Activated CD8-positive, alpha-beta memory T cell treated with anti-CD3 and anti-CD28 coated beads for 36 hours (primary cell): ENCODE measurements at regions not wholly inside any gene's neighbourhood (a gene's known extent, or its start where the extent isn't known, plus 50 kb on each side); places are given as distances from the start of the nearest gene placed in this dataset.

ENCODE experiments used
- CTCF ChIA-PET: fragments of 350-600 bp; sonication (Branson Sonifier 250); formaldehyde crosslinking; loops from one replicate; lab custom pipeline; 2021; ENCODE audit warnings: antibody characterized with exemption; lab: Charles Lee
- POLR2A ChIA-PET: fragments of 350-600 bp; sonication (Branson Sonifier 250); formaldehyde crosslinking; loops from one replicate; lab custom pipeline; 2021; ENCODE audit warnings: antibody characterized with exemption; lab: Charles Lee

GRCh38 chr3:83122774-83123350 is 1361.4 kb upstream of the GBE1 start:
- POLR2A ChIA-PET: no interaction called here
- CTCF ChIA-PET: no interaction called here

GRCh38 chr3:83093222-83093572 is 1331.8 kb upstream of the GBE1 start:
- POLR2A ChIA-PET: no interaction called here
- CTCF ChIA-PET: no interaction called here

GRCh38 chr3:83092521-83093221 is 1331.2 kb upstream of the GBE1 start:
- POLR2A ChIA-PET: no interaction called here

GRCh38 chr3:83076041-83076440 is 1314.6 kb upstream of the GBE1 start:
- CTCF ChIA-PET: no interaction called here
- POLR2A ChIA-PET: no interaction called here

More at GRCh38 chr3:83092521-83093221, 1331.2 kb upstream of the GBE1 start:
- CTCF ChIA-PET: no interaction called here

- ChIA-PET POLR2A (no interaction called here), CTCF (no interaction called here)
Measured at GRCh38 chr3:83074485-83074884, 1313.0 kb upstream of the GBE1 start.

- CTCF ChIA-PET: no interaction called here
- POLR2A ChIA-PET: no interaction called here
Measured at GRCh38 chr3:83065851-83066460, 1304.5 kb upstream of the GBE1 start.

DNA sequence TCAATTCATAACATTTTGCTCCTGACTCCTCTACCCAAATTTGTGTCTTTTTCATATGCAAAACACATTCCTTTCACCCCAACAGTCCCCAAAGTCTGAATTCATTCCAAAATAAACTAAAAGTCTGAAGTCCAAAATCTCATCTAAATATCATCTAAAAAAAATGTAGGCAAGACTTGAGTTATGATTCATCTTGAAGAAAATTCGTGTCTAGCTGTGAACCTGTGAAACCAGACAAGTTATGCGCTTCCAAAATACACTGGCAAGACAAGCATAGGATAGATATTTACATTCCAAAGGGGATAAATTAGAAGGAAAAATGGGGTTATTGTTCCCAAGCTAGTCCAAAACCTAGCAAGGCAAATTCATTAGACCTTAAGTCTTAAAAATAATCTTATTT is 1302.0 kb upstream of the GBE1 start:
- ChIA-PET CTCF (no interaction called here), POLR2A (no interaction called here)

DNA sequence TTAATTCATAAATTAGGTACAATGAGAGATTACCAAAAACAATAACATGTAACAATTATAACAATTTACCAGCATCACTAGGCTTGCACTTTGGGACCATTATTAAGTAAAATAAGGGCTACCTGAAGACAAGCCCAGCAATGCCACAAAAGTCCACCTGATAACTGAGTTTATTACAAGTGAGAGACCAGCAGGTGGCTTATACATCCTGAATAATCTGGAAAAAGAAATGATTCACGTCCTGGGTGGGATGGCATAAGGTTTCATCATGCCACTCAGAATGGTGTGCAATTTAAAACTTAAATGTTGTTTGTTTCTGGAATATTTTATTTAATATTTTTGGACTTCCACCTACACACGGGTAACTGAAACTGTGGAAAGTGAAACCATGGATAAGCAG is 1287.1 kb upstream of the GBE1 start:
- CTCF ChIA-PET: no interaction called here
- POLR2A ChIA-PET: no interaction called here

- POLR2A ChIA-PET: no interaction called here
- CTCF ChIA-PET: no interaction called here
Measured at GRCh38 chr3:83039422-83039821, 1278.0 kb upstream of the GBE1 start.

DNA sequence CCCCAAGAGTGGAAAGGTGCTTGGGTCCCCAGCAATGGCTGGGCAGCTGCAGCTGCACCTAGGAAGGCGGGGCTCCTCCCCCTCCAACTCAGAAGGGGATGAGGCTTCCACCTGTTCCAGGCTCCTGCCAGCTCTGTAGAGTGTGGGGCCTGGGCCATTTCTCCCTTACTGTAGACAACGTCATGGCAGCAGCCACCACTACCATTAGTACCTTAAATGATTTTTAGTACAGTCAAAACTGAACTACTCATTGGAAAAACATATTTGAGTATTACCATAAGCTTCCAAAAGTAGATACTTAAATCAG is 1274.2 kb upstream of the GBE1 start:
- CTCF ChIA-PET: no interaction called here
- POLR2A ChIA-PET: no interaction called here

DNA sequence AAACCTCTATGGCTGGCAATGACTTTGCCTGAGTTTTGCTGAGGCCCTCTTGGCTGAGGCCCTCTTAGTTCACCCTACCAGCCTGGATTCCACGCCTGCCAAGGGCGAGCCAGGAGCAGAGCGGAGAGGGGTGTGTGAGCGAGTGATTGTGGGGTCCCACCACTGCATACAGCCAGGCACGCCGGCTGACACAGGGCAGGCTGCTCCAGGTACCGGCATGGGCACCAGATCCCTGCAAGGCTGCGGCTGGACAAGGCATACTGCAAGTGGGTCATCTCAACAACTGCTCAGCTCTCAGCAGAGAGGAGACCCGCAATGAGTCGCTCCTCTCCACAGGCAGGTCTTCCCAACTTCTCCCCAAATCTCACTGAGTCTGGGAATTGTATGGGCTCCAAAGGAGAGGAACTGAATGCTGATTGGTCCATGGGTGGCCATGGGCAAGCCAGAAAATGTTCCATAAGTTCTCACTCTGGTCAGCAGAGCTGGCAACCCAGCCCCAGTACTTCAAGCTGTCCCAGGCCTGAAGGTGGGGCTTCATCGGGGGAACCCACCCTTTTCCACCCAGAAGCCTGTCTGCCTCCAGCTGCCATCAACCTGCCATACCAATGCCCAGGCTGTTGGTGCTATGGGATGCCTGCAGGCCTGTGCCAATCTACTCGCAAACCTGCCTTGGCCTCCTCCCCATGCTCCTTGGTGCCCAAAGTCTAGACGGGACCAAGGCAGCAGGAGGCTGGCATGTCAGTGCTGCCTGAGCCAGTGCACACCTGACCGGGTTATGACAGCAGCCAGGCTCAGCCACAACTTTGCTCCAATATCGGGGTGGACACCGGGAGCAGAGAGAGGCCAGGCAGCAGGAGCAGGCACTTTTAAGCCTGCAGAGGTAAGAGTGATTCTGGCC is 1273.6 kb upstream of the GBE1 start:
- CTCF ChIA-PET: no interaction called here
- POLR2A ChIA-PET: no interaction called here

DNA sequence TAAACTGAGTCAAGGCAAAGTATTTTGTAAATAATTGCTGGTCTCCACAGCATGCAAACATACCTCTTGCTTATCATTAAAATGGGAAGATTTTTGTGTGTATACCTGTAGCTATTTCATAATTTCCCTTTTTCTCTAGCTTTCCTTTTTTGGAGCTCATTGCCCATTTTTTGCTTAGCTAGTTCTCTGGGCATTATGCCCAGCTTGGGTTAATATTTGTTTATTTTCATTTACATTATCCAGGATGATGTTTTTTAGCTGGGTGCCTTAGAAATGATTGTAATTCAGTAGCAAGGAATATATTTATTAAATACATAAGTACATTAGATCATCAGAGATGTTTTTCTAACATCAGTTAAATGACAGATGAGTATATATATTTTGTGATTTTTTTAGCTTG is 1271.7 kb upstream of the GBE1 start:
- CTCF ChIA-PET: no interaction called here

DNA sequence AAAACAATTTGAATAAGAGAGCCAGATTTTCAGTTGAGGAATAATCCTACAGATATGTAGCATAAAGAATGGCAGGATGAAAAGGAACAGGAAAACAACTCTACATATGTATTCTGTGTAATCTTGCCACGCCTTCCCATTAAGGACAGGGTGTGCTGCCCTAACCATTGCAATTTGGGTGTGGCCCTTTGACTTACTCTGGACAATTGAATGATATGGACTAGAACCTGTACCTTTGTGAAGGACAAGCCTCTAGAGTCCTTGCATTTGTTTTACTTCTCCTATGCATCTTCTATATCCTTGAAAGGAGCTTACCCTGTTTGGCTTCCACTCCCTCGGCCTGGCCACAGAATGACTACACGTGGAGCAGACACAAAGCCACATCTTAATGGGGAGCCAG is 1261.6 kb upstream of the GBE1 start:
- POLR2A ChIA-PET: no interaction called here

More for the DNA sequence above, 1271.7 kb upstream of the GBE1 start:
- POLR2A ChIA-PET: no interaction called here

DNA sequence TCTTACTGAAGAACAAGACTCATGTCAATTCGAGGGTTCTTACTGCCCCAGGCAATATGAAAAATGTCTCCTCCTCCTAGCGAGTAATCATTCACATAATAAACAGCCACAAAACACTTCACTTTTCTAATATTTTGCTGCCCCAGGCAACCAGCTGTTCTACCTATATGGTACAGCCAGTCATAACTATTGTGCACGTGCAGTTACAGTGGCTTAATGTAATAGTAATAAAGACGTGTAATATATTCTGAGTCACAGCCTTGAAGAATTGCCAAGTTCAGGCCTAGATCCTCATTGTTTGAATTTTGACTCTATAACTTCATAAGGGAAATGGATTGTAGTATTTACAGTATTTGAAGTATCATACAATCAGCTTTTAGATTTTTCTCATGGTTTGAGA is 1250.0 kb upstream of the GBE1 start:
- ChIA-PET CTCF (no interaction called here), POLR2A (no interaction called here)

More for the DNA sequence above, 1261.6 kb upstream of the GBE1 start:
- CTCF ChIA-PET: no interaction called here

- ChIA-PET CTCF (no interaction called here), POLR2A (no interaction called here)
Measured at GRCh38 chr3:83003917-83004316, 1242.5 kb upstream of the GBE1 start.

DNA sequence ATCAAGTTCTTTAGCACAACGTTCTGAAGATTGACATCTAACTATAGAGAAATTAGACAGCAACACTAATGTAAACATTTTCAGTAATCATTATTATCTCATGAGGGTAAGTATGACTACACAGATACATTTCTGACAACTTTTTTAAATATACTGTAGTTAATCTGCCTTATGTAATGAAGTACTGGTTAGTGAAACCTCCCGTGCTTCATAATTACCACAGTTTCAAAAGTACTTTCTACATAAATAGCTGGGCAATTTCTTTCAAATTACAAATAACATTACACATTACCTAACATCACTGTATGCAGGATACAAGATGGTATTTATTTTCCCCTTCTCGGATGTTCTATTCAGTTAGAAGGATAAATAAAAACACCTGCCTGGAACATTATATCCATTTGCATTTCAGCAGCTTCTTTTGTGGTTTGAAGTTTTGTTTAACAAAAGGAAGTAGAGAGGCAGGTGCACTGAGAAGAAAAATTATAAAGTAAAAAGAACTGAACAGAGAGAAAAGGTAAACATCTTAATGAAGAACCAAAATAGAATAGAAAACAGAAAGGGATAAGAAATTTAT is 1241.5 kb upstream of the GBE1 start:
- ChIA-PET CTCF (no interaction called here), POLR2A (no interaction called here)

DNA sequence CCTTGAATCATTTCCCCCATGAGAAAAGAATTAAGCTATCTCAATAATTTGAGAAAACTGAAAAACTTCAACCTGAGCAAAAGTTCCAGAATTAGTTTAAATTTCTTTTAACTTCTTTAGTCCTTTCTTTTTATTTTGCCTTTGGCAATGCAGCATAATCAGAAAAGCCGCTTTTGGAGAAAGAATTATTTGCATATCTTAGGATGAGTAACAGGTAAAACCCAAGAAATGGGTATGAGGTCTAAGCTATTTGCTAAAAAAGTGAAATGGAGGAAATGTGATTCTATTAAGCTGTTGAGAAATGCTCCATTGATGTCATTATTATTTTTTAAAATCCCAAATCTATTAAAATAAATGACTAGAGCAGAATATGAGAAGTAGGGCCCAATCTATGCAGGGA is 1238.3 kb upstream of the GBE1 start:
- CTCF ChIA-PET: no interaction called here
- POLR2A ChIA-PET: no interaction called here

DNA sequence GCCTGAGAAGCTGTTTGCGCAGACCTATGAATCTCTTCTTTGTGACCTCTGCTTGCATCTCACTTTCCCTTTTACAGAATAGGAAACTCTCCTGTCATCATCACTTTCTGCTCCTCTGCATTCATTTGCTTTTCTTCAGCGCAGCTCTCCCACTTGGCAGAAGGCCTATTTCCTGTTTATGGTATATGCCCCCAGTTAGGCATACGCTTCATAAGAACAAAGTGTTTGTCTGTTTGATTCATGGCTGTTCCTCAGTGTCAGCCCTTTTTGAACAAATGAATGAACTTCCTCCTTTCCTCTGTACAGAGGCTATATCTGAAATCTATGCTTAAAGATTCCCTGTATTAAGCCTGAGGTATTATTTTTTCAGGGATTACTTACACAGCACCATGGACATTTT is 1216.9 kb upstream of the GBE1 start:
- ChIA-PET CTCF (no interaction called here), POLR2A (no interaction called here)

GRCh38 chr3:82977871-82978270 is 1216.4 kb upstream of the GBE1 start:
- CTCF ChIA-PET: no interaction called here
- POLR2A ChIA-PET: no interaction called here

- ChIA-PET POLR2A (no interaction called here), CTCF (no interaction called here)
Measured at GRCh38 chr3:82973791-82974190, 1212.3 kb upstream of the GBE1 start.
